Astrocyte of the cerebellum (primary cell): ENCODE measurements at regions not wholly inside any gene's neighbourhood (a gene's known extent, or its start where the extent isn't known, plus 50 kb on each side); places are given as distances from the start of the nearest gene placed in this dataset.

Source experiments
- DNase-seq: peaks from one replicate; pipeline ENCODE4 v3.0.0-alpha.2; 2011; ENCODE audit warnings: low read depth
- H3K4me3 ChIP-seq: 2 replicates; pipeline ENCODE4 v1.5.1; 2011; ENCODE audit warnings: mild to moderate bottlenecking, low read depth, low read length, moderate library complexity
- in situ Hi-C: cut with HindIII; loops from 2 replicates; pipeline ENCODE4 v1.10.0; 2017; ENCODE audit warnings: low sequenced_read_pairs
- TF ChIP-seq, protein P1 (sequence below): IDR thresholded peaks from 2 replicates; pipeline ENCODE4 v1.5.1; 2012; ENCODE audit warnings: low read length, low read depth, moderate library complexity, mild to moderate bottlenecking; ENCODE audit errors: missing control alignments

DNA sequence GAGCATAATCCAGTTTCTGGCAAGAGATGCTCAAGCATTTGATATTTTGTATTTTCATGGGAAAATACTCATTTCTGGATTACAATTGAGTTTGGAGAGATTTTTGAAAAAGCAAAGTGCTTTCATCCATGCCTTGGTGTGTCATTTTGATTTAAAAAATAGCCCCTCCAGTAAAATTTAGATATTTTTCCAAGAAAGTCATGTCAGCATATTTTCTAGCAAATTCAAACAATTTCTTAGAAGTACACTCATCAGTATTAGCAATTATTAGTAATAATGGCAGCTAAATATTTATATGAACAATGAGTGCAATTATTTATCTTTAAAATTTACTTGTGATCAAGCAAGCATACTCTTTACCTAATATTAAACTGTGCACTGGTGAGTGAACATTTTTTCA, 102.2 kb upstream of the TMEM161B start:
- in situ Hi-C loops: no loop called here
- no peak overlapping the region for H3K4me3 ChIP-seq
- TF ChIP-seq, protein P1, sequence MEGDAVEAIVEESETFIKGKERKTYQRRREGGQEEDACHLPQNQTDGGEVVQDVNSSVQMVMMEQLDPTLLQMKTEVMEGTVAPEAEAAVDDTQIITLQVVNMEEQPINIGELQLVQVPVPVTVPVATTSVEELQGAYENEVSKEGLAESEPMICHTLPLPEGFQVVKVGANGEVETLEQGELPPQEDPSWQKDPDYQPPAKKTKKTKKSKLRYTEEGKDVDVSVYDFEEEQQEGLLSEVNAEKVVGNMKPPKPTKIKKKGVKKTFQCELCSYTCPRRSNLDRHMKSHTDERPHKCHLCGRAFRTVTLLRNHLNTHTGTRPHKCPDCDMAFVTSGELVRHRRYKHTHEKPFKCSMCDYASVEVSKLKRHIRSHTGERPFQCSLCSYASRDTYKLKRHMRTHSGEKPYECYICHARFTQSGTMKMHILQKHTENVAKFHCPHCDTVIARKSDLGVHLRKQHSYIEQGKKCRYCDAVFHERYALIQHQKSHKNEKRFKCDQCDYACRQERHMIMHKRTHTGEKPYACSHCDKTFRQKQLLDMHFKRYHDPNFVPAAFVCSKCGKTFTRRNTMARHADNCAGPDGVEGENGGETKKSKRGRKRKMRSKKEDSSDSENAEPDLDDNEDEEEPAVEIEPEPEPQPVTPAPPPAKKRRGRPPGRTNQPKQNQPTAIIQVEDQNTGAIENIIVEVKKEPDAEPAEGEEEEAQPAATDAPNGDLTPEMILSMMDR: no peak
- no peak for DNase-seq

DNA sequence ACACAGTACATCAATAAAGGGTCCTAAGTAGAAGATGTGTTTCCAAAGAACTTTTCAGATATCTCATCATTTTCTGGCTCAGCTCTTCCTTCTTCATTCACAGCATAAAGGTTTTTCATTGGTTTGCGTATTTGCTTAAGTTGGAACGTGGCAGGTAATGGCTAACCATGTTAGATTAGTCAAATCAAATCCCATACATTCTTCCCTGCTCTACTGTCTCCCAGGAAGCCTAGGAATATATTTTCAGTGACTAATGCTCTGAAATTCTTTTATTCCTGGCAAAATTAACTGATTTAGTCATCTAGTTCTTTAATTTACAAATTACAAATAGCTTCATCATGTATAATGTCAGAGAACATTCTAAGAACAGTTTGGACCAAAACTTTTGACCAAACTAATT, 99.6 kb upstream of the TMEM161B start:
- TF ChIP-seq, protein P1: no peak
- H3K4me3 ChIP-seq: no peak overlapping the region
- in situ Hi-C loops: no loop called here
- DNase-seq: no peak

DNA sequence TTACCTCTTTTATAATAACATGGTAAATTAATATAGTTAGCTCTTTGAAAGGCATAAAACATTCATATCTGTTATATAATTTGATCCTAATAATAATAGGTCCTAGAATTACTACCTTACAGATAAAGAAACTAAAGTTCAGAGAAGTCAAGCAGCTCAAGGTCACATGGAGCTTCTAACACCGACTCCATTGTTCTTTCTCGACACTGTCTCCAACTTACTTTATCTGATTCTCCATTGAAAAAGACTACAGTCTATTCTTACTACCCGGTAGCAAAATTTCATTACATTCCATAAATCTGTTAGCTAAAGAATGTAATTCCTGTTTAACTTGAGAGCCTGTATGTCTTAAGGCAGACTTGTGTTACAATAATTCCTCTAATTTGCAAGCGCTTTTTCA, 96.3 kb upstream of the TMEM161B start:
- TF ChIP-seq, protein P1: no peak
- DNase-seq: no peak
- in situ Hi-C loops: no loop called here
- no peak overlapping the region for H3K4me3 ChIP-seq

DNA sequence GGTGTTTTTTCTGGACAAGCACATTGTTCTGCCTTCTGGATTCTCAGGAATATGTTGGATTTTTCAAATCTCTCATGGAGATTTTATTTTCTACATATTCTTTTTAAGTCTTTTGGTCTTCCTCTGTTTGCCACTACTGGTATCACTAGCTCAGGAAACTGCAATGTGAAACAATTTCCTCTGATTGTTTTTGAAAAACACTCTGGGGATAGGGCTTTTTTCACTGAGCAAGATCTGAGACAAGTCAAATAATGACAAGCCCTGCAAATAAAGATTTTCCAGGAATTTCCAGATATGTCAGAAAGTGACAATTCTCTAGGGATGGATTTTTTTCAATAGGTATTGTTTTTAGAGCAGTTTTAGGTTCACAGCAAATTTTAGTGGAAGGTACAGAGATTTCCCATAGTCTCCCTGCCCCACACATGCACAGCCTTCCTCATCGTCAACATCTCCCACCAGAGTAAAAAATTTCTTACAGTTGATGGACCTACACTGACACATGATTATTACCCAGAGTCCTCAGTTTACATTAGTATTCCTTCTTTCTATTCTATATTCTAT, 86.9 kb upstream of the TMEM161B start:
- in situ Hi-C loops: no loop called here
- TF ChIP-seq, protein P1: no peak
- H3K4me3 ChIP-seq: no peak overlapping the region
- DNase-seq: no peak

DNA sequence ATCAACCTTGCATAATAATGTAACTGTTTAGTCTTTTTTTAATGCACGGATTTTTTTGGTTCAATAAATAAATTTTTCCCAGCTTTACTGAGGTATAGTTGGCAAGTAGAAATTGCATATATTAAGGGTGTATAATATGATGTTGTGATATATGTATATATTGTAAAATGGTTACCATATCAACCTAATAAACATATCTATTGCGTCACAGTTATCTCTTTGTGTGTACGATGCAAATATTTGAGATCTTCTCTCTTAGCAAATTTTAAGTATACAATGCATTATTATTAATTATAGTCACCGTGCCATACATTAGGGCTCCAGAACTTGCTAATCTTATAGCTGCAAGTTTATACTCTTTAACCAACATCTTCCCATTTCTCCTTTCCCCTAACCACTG, 57.2 kb upstream of the TMEM161B start:
- in situ Hi-C loops: no loop called here
- no peak overlapping the region for H3K4me3 ChIP-seq
- TF ChIP-seq, protein P1: no peak
- DNase-seq: no peak

DNA sequence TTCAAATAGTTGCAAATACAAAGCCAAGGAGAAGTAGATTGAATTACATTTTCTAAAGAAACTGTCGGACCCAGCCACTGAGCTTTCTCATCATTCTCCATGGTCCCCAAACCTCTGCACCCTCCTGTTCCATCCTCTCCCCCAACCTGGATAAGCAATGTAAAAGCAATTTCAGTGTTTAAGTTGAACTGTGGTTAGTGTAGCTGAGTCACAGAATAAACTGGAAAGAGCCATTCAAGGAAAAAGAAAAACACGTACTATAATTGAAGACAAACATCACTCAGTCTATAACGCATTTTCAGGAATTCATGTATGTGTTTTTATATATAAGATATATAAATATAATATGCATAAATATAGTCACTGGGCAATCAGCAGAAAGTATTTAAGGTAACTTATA, 54.1 kb upstream of the TMEM161B start:
- TF ChIP-seq, protein P1: no peak
- no peak overlapping the region for H3K4me3 ChIP-seq
- in situ Hi-C loops: no loop called here
- no peak for DNase-seq
